Panc1 (cell line): ENCODE measurements at regions not wholly inside any gene's neighbourhood (a gene's known extent, or its start where the extent isn't known, plus 50 kb on each side); places are given as distances from the start of the nearest gene placed in this dataset.

Experiments used
- ATAC-seq: fragments of 200-7000 bp; cut with Tn5 transposase; 2 replicates; pipeline ENCODE4 v1.9.1; 2020; ENCODE audit warnings: mild to moderate bottlenecking, moderate library complexity
- BruUV-seq: library from RNA; stranded (reverse); fragments of 400-500 nt; replicated peaks from 2 replicates; lab custom pipeline; 2021; lab: Mats Ljungman, UMichigan
- CTCF ChIA-PET: fragments of 300-600 bp; sonication (Branson Sonifier 250); formaldehyde crosslinking; loops from one replicate; lab custom pipeline; 2022; ENCODE audit warnings: antibody characterized with exemption; lab: Charles Lee
- POLR2A ChIA-PET: fragments of 300-600 bp; sonication (Branson Sonifier 250); formaldehyde crosslinking; loops from one replicate; lab custom pipeline; 2022; ENCODE audit warnings: antibody characterized with exemption; lab: Charles Lee
- DNase-seq: peaks from one replicate; pipeline ENCODE4 v3.0.0-alpha.2; 2010; ENCODE audit warnings: low read depth, low spot score
- H3K27ac ChIP-seq: 2 replicates; pipeline ENCODE4 v1.5.1; 2011; ENCODE audit warnings: mild to moderate bottlenecking, low read length, inconsistent platforms
- H3K27me3 ChIP-seq: fragments of 200-500 bp; sonication (Bioruptor generic); 2 replicates; pipeline ENCODE4 v1.6.0; 2014; ENCODE audit warnings: low read length, inconsistent platforms; ENCODE audit not compliant: control insufficient read depth, insufficient read depth
- H3K36me3 ChIP-seq: fragments of 200-500 bp; sonication (Bioruptor generic); 2 replicates; pipeline ENCODE4 v1.5.1; 2014; ENCODE audit warnings: inconsistent platforms, mild to moderate bottlenecking, low read length, moderate library complexity; ENCODE audit not compliant: control insufficient read depth, insufficient read depth
- H3K4me1 ChIP-seq: 2 replicates; pipeline ENCODE4 v1.5.1; 2011; ENCODE audit warnings: inconsistent platforms, mild to moderate bottlenecking, low read length, moderate library complexity; ENCODE audit not compliant: control insufficient read depth, insufficient read depth
- H3K4me3 ChIP-seq, 2 experiments: 2 replicates each; pipeline ENCODE4 v1.5.1; 2011 to 2012; ENCODE audit warnings: low read depth in 2 of 2, low read length in 2 of 2, mild to moderate bottlenecking in 2 of 2, inconsistent platforms in 1 of 2, moderate library complexity in 1 of 2
- H3K9me3 ChIP-seq: fragments of 200-500 bp; sonication (Bioruptor generic); 2 replicates; pipeline ENCODE4 v1.5.1; 2014; ENCODE audit warnings: low read depth, mild to moderate bottlenecking, inconsistent platforms, low read length, moderate library complexity; ENCODE audit not compliant: control insufficient read depth, insufficient read depth
- CTCF ChIP-seq: fragments of 450-650 bp; IDR thresholded peaks from 2 replicates; pipeline ENCODE4 v1.5.1; 2017; ENCODE audit warnings: mild to moderate bottlenecking
- POLR2AphosphoS5 ChIP-seq: IDR thresholded peaks from 2 replicates; pipeline ENCODE4 v1.6.1; 2012; ENCODE audit warnings: mild to moderate bottlenecking, low read depth, low read length, moderate library complexity
- REST ChIP-seq, 2 experiments: IDR thresholded peaks; 2 replicates each; pipeline ENCODE4 v1.6.1; 2011 to 2012; ENCODE audit warnings: low read depth in 2 of 2, control low read depth in 1 of 2, low read length in 1 of 2, mild to moderate bottlenecking in 1 of 2, moderate library complexity in 1 of 2; ENCODE audit not compliant: insufficient read depth in 1 of 2
- SIN3A ChIP-seq: IDR thresholded peaks from 2 replicates; pipeline ENCODE4 v1.6.1; 2012; ENCODE audit warnings: low read depth, mild to moderate bottlenecking, low read length, moderate library complexity, borderline replicate concordance; ENCODE audit not compliant: insufficient read depth
- TCF7L2 ChIP-seq: IDR thresholded peaks from 2 replicates; pipeline ENCODE4 v1.6.1; 2011; ENCODE audit warnings: mild to moderate bottlenecking, low read depth, low read length, inconsistent platforms
- in situ Hi-C: cut with HindIII; loops from 2 replicates; pipeline ENCODE4 v1.10.0; 2016; ENCODE audit warnings: low sequenced_read_pairs, low pct_unique_long_range_greater_than_20kb
- intact Hi-C: fragments of 100-400 bp; cut with micrococcal nuclease; formaldehyde crosslinking; loops from one replicate; pipeline ENCODE4 v1.10.0; 2022; ENCODE audit not compliant: unreplicated experiment

GRCh38 chr1:238001818-238002217 is 111.1 kb upstream of the ZP4 start:
- BruUV-seq: no TSS peak
- DNase-seq (no peak), ATAC-seq (no peak)
- no peak for TF ChIP-seq CTCF
- TF ChIP-seq TCF7L2: no peak
- TF ChIP-seq SIN3A: no peak
- no peak for TF ChIP-seq REST (IDR thresholded peaks at IDR 0.05; ENCODE audit: insufficient read depth in 1 of 2, low read depth in 2 of 2, low read length in 1 of 2)
- no peak for TF ChIP-seq POLR2AphosphoS5
- in situ Hi-C loops: no loop called here
- intact Hi-C loops: no loop called here
- Histone ChIP-seq H3K27ac (no peak overlapping the region), H3K4me3 (no peak overlapping the region), H3K36me3 (no peaks in the 10 kb centered on the region), H3K27me3 (no peaks in the 10 kb centered on the region), H3K9me3 (no peaks in the 10 kb centered on the region), H3K4me1 (no peaks in the 10 kb centered on the region)
- CTCF ChIA-PET: no interaction called here
- POLR2A ChIA-PET: no interaction called here

GRCh38 chr1:237999426-238000052 is 108.8 kb upstream of the ZP4 start:
- Histone ChIP-seq H3K9me3 (no peaks in the 10 kb centered on the region), H3K4me3 (no peak overlapping the region), H3K4me1 (no peaks in the 10 kb centered on the region), H3K27me3 (no peaks in the 10 kb centered on the region), H3K27ac (no peak overlapping the region), H3K36me3 (no peaks in the 10 kb centered on the region)
- POLR2A ChIA-PET: no interaction called here
- in situ Hi-C loops (no loop called here), intact Hi-C loops (no loop called here)
- ATAC-seq: no peak
- DNase-seq: no peak
- CTCF ChIA-PET: no interaction called here
- TF ChIP-seq SIN3A: no peak
- BruUV-seq: no TSS peak

- no peaks in the 10 kb centered on the region for H3K4me1 ChIP-seq
- no peaks in the 10 kb centered on the region for H3K27me3 ChIP-seq
- H3K4me3 ChIP-seq: no peak overlapping the region
- H3K36me3 ChIP-seq: no peaks in the 10 kb centered on the region
- intact Hi-C loops: no loop called here
- in situ Hi-C loops: no loop called here
- no peak overlapping the region for H3K27ac ChIP-seq
- ATAC-seq (no peak), DNase-seq (no peak)
- ChIA-PET CTCF (no interaction called here), POLR2A (no interaction called here)
- no peak for TF ChIP-seq POLR2AphosphoS5
- no peak for TF ChIP-seq SIN3A
- no peak for TF ChIP-seq REST (IDR thresholded peaks at IDR 0.05; ENCODE audit: insufficient read depth in 1 of 2, low read depth in 2 of 2, low read length in 1 of 2)
- TF ChIP-seq TCF7L2: no peak
- TF ChIP-seq CTCF: no peak
- H3K9me3 ChIP-seq: no peaks in the 10 kb centered on the region
- no TSS peak for BruUV-seq
Measured at GRCh38 chr1:237998581-237998980, 107.9 kb upstream of the ZP4 start.
